ENCODE measurements at regions not wholly inside any gene's neighbourhood (a gene's known extent, or its start where the extent isn't known, plus 50 kb on each side); places are given as distances from the start of the nearest gene placed in this dataset.

DNA sequence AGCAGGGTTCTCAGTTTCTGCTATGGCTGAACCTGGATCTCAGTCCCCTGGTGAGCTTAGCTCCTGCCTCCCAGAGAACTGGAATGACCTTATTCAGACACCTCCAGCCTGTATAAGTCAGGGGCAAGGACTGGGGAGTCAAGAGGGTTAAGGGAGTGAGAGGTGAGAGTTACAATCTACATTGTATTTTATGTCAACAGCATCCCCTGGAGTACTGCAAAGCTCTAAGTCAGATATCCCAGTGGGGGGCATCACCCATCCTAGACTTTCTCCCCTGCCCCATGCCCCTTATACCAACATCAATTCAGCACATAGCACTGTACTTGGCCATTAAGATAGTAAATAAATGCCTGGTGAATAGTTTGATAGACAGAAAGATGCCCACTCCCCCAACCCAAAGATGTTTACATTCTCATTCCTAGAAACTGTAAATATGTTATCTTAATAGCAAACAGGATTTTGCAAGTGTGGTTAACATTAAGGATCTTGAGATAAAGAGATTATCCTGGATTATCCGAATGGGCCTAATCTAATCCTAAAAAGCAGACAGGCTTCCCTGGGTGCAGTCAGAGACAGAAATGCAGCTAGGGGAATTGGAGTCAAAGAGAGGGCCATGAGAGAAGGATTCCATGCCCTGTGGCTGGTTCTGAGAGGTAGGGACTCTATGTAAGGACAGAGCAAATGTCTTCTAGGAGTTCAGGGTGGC, 132.3 kb upstream of the RASGRP1 start:
- no peak for DNase-seq

DNA sequence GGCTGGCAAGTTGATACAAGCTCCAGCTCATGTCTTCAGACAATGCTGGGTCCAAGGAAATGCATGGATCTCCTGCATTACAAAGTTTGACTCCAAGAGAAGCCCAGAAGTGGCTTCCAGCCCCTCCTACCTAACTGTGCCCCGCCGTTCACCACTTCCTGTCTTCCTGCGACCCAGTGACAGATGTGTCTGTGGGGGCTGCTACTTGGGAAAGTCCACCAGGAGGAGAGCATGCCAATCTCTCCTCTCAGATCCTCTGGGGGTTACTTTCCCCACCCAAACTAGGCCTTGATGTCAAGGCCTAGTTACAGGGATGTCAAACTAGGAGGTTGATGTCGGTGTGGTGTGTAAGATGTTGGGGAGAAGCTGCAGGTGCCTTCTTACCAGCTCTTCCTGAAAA, 133.6 kb upstream of the RASGRP1 start:
- DNase-seq = no peak

DNA sequence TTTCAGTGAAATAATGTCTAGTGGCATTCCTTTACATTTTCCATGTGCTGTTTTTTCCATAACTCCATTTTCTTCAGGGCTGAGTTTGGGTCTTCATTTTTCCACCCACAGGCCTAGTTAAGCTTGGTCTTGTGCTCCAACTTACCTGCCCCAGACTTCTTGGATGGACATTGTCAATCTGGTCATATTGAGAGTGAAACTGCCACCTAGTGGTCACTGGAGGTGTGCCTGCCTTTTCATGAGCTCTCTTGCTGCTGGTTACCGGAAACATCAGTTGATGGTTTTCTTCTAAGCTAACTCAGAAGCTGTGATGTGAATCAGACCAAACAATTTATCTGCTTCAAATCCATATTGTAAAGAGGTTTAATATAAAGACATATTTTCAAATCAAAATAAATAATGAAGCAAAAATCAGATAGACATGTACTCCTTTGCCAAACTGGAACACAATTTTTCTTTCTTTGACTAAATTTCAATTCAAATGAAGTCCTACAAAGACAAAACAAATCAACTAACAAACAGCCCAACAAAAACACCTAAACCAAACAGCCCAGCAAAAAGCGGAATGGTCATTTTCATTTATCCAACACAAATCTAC, 135.1 kb upstream of the RASGRP1 start:
- peak; percentile 35 for DNase-seq

DNA sequence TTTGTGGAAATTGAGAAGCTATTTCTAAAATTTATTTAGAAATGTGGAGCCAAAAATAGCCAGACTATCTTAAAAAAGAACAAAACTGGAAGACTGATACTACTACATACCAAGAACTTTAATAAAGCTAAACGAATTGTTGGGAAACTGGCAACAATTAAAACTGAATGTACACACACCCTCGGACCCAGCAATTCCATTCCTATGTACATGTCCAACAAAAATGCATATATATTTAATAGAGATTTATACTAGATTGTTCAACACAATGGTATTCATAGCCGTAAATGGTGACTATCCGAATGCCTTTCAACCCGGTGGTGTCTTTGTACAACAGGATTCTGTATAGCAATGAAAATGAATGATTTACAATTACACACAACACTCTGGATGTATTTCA, 136.5 kb upstream of the RASGRP1 start:
- no peak for DNase-seq

DNA sequence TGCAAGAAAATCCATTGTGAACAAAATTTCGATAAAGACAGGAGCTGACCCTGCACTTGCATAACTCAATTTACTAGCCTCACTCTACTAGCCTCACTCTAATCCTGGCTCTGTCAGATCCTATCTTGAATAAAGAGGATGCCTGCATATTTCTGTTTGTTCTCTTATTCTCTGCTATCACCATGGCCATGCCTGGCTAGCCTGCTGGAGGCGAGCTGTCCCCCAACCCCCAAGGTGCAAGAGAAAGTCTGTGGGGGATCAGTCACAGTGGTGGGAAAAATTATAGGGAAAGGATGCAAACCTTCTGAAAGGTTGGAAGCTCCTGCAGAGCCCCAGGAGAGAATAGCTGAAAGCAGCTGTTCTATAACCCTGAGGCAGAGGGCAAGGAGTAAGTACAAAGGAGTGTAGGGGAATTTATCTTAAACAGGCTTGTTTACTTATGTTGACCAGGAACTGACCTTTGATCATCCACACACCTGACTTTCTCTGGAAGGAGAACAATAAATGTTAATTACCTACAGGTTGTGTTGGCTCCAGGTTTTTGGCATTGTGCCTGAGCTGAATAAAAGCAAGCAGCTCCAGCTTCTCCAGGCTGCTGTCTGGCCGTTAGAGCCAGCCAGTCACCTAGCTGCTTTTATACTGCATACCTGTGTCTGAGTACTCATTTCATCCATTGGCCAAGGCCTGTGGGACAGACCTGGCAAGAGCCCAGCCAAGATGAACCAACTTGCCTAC, 137.7 kb upstream of the RASGRP1 start:
- no peak for DNase-seq

DNA sequence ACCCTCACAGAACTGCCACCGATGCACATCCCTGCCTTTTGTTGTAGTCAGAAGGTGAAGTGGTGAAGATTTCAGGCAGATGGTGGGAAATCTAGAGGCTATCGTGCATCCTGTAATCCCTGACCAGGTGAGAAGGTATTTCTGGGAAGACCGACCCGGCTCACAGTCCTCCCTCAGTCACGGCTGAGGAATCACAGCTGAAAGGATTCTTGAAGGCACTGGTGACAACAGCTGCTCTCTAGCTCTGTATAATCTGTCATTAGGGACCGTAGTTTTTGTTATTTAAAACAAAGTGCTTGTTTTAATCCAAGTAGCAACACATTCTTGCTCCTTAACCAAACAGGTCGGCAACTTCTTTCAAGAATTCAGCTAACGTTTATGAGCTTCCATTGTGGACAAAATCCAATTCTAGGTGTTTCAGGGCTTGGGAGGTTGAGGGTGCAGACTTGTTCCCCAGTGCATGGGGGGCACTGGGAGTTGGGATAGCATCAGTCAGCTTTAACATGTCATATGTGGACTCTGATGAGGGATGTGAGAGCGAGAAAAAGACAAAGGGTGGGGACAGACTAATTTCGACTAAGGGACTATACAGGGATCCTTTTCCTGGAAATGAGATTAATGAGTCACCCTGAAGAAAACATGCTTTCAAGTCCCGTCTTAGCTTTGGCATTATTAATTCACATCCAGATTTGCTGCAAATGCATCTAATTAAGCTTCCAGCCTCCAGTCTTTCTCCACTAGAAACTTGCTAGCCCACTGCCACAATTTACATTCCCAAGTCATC, 141.0 kb upstream of the RASGRP1 start:
- no peak for DNase-seq

DNA sequence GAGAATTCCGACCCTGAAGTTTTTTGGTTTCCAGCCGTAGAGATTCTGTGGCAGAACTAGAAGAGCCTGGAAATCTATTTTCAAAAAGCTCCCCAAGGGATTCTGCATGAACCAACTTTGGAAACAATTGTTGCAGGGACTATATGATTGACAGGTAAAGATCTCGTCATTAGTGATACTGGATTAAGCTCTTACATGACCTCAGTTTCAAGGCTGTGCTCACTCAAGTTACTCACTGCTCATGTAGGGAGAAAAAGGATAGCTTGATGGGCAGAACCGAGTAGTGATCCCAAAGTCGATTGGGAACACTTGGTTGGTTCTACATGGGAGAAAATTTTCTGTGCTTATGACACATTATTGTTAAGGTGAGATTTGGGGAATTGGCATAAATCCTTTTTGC, 142.3 kb upstream of the RASGRP1 start:
- DNase-seq = no peak

DNA sequence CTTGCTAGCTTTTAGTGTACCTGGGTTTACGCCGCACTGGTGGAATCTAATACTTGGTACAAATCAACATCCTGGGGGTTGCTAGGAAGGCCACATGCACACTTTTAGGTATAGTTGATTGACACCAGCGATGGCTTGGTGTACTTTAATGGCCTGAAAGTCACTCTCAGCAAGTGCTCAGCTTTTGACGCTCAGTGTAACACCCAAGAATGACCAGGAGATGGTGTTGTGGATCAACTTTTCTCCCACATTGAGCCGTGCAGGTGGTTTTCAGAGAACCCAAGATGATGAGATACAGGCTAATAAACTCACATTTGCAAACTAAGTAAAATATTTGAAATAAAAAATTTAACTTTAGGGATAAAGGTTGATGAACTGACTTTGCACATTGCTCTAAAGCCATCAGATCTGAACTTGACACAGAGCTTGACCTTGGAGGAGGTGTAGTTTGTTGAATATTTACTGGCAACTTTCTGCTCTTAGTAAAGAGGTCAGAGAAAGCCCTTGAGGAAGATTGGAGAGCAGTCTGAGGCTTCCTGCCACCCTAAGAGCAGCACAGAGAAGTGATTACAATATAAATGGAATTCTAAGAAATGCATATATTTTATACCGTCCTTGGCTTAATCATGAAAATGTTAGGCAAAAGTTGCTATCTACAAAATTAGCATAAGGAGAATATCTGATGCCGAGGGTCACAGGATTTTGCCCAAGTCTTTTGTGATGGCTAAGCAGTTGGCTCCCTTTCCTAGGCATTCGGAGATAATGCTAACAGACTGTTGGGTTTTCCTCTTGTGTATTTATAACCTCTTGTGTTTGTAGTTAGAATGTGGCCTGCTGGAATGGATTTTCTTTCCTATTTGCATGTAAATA, 143.4 kb upstream of the RASGRP1 start:
- DNase-seq = peak; percentile 62

DNA sequence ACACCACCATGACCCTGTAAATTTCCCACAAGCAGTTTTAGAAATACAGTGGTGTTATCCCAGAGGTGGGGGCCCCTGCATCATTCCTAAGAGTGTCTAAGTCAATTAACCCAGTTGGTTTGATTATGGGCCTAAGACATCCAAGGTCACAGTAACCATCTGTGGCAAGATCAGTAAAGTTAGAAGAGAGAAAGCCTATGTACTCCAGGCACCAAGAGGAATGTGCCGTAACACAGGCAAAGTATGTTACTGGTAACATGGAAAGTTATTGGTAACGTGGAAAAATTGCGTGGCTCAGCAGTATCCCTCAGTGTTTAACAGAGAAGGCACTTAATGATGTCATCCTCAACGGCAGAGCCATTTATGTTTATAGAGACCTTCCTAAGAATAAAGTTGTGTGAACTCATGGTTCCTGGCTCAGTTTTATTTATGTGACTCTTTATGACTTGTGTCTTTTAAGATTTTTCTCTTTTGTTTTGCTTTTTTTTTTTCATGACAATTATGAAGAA, 144.1 kb upstream of the RASGRP1 start:
- DNase-seq = no peak

DNA sequence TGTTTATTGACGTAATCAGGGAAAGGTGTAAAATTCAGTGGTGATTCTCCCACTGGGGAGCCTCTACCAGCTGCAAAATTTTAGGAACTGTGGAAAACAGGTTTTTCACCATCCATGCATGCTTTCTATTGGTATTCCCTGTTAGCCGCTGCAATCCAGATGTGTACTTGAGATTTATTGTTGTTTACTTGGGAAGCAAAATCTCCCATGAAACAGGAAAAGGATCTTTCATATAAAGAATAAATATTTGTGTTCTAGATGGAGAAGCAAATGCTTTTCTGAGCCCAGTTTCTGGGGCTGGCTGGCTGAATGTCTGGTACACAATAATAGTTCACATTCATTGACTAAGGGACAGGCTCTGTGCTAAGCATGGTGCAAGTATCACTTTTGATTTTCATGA, 144.6 kb upstream of the RASGRP1 start:
- no peak for DNase-seq

DNA sequence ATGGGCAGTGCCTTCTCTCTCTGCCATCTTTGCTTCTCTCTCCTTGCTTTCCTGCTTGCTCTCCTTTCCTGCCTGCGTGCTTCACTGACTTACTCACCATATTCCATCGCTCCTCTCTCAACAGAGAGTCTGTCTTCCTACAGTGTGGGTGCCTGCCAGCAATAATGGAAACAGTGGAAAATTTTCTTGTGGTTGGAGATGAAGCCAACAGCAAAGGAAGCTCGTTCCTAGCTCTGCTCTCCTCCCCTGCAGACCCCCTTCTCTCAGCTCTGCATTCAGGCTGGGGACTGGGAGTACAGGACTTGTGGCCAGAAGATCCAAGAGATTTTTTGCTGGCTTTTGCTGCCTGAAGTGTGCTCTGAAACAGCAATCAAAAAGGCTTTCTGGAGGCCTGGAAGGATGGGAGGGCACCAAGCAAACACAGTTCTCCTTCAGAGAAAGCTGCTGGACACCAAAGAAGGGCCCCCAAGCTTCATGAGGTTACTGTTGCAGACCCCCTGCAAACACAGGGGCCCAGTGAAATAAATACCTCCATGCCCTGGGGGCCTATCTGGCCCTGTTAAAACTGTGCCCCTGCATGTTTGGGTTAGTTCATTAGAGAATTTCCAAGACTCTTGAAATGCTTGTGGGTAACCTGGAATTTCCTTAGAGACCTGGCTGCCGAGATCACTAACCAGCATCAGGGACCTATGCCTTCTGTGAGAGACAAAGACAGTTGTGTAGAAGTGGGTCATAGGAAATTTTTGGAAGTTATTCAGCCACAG, 149.9 kb upstream of the RASGRP1 start:
- DNase-seq = no peak

DNA sequence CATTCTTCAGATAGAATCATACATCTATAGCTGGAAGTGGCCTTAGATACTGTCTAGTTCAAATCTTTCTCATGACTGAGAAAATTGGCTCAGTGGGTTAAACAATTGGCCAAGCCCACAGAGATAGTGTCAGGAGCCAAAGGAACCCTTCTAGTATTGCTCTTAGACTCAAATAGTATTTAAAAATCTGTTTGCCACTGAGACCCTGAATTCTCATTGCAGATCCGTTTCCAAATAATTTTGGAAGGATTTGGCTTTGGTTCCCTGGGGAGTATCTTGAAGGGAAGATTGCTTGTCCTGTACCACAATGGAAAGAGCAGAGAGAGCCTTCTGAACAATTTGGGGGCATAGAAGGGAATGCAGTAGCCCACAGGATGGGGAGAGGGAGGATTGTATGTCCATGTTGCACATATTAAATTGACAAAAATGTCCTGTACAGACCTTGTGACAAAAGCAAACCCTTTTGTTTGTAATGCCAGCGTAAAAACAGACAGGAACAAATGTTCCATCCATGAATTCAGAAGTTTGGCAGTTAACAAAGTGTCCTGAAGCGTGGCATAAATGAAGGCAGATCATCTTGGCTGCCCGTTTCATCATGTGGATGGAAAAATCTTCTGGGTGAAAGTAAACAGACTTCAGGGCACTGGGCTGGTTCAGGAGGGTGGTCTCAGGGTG, 156.4 kb upstream of the RASGRP1 start:
- DNase-seq = no peak

DNA sequence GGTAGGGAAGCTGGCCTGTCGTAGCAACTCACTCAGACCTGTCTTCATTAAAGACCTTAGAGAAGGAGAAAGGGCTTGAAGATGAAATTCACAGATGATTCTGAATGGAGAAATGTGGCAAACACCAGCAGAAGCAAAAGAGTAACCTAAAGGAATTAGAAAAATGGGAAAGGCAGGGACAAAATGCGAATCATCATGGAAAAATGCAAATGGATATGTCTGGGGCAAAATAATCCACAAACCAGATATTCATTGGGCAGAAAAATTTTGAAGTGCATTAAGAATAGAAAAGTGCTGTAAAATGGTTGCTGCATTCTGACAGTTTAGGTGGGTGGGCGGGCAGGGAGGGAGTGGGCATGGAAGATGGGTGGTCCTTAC, 156.9 kb upstream of the RASGRP1 start:
- no peak for DNase-seq

DNA sequence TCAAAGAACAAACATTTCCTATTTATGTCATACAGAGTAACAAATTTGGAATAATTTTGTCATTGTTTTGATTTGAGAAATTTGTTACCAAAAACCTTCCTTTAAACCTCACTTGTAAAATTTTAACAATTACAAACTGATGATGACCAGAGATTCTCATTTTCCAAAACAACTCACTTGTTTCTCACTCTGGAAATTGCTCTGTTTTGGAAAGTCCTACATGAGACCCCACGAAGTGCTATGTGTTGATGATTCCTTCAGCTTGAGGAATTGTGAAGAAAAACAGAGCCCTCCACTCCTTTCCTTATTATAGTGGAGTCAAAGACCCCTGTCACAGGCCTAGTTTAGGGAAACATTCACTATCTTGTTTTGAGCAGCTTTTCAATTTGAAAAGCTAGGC, 157.6 kb upstream of the RASGRP1 start:
- no peak for DNase-seq

DNA sequence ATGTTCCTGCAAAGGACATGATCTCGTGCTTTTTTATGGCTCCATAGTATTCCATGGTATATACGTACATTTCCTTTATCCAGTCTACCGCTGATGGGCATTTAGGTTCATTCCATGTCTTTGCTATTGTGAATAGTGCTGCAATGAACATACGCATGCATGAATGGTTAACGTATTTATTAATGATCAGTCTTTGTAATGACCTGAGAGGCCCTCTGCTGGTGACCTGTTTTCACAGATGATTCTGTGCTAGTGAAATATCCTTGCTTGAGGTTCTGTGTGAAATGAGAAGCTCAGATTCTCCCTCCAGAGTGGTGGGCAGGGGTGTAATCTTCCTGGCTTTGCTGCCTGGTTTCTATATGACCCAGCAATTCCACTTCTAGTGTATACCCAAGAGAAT, 160.2 kb upstream of the RASGRP1 start:
- no peak for DNase-seq

DNA sequence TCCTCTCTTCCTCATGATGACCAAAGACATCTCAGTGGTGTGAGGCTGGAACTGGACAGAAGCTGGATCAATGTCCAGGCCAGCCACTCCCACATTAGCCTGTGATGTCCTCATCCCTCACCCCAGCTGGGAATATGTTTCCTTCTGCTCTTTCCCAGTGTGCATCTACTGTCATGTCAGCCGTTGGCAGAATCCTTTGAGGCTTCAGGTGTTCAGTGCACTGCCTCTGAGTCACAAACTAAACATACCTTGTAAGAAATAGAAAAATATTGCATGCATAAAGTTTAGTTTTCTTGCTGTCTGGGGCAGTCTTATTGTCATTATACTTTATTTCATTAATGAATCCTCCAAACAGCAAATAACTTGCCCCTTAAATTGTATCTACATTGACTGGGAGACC, 161.6 kb upstream of the RASGRP1 start:
- DNase-seq = no peak

DNA sequence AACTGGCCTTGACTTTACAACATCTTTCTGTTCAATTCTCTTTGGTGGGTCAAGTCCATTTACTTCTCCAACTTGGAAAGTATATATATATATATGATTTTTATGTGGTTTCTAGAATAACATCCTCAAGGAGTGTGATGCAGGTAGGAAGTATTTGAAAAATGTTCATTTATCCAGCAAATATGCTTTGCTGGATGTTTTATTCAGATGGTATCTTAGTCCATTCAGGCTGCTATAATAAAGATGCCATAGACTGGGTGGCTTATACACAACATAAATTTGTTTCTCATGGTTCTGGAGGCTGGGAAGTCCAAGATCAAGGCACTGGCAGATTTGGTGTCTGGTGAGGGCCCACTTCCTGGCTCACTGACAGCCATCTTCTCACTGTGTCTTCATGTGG, 168.7 kb upstream of the RASGRP1 start:
- no peak for DNase-seq

DNA sequence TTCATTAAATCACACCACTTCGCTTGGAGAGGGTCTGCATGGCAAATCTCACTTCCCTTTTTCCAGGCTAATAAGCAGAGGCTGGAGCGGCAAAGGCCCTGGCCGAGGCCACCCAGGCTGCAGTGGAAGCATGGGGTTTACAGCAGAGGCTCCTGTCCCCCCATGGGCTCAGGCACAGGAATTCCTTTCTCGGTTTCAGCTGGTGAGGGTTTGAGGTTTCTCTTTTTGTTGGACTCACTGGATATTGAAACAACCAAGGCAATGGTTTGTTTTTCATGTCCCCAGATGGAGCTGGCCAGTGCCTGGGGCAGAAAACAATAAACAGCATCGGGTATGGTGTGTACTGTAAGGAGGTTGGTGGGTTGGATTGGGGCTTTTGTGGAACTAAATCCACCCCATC, 175.6 kb upstream of the RASGRP1 start:
- DNase-seq = no peak

DNA sequence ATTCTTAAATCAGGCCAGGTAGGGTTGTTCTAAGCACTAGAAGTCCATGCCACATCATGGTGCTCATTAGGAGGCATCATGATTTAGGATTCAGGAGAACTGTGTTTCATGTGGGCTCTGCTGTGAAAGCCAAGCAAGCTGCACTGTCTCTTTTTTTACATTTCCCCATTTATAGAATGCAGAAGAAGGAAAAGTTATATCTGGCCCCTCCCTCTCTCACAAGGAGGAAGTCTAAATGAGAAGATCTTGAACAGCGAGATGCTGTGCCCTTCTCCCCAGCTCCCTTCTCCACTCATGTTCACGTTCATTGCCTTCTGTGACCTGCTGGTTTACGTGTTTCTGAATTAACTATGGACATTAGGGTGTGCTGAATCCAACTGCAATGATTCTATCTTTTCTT, 178.5 kb upstream of the RASGRP1 start:
- DNase-seq = no peak

DNA sequence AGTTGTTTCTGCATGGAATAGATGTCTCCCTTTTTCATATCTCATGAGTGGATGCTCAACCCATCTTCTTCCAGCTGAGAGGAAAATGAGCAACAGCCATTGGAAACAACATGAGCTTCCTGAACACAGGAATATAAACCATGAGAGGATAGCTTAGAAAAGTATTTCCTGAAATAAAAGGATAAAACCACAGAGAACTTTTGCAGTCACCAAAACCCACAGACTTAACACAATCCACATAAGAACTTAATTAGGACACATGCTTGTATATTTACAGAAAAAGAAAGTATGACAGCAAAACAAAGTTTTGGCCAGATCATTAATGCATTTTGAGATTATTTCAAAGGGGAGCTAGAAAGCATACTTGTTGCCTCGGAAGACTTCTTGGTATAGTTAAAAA, 180.5 kb upstream of the RASGRP1 start:
- DNase-seq = no peak

DNA sequence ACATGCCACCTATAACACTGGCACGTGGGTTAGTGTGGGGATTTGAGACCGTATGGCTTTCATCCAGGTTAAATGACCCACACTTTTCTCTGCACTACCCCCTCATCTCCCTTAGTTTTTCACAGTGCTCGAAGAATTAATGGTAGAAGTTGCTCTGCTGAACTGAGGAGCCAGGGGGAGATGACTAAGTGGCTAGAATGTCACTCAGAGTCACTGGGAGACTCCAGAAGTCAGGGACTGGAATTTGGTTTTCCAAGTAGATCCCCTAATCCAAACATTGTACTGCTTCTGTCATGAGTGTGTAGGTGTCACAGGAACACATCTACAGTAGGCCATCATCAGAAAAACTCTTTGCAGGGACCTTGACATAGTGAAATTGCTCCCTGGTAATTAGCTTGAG, 181.0 kb upstream of the RASGRP1 start:
- no peak for DNase-seq
